H1 (cell line): ENCODE measurements at regions not wholly inside any gene's neighbourhood (a gene's known extent, or its start where the extent isn't known, plus 50 kb on each side); places are given as distances from the start of the nearest gene placed in this dataset.

Experiments
- POLR2AphosphoS5 ChIP-seq: IDR thresholded peaks from 2 replicates; pipeline ENCODE4 v1.6.1; 2011; ENCODE audit warnings: low read depth, low read length
- RAD21 ChIP-seq, 2 experiments: IDR thresholded peaks in 1 of 2; conservative IDR thresholded peaks in 1 of 2; 2 replicates each; pipeline ENCODE4 v1.6.1; 2011; ENCODE audit warnings: low read depth in 2 of 2, low read length in 2 of 2, improper control_type of control experiment in 1 of 2, inconsistent platforms in 1 of 2, mild to moderate bottlenecking in 1 of 2, moderate library complexity in 1 of 2
- RNF2 ChIP-seq: fragments of 200-900, 300-1000 bp; sonication (generic); IDR thresholded peaks from 2 replicates; pipeline ENCODE4 v1.7.1; 2016; ENCODE audit warnings: borderline replicate concordance, low read depth, mild to moderate bottlenecking, antibody characterized with exemption, low read length; ENCODE audit not compliant: poor library complexity, severe bottlenecking; ENCODE audit errors: missing control alignments

DNA sequence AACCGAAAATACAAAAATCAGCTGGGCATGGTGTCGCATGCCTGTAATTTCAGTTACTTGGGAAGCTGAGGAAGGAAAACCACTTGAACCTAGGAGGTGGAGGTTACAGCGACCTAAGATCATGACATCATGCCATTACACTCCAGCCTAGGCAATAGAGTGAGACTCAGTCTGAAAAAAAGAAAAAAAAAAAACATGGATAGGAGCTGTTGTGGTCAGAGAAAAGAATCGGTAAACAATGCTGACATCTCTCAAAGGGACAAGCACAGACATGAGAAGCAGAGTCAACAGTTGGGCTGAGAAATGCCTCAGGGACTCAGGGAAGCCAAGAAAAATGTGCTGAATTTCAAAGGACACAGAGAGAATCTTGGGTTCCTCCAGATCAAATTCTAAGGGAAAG is 236.9 kb upstream of the USP9Y start:
- TF ChIP-seq POLR2AphosphoS5 (no peak), RNF2 (no peak), RAD21 (IDR thresholded peaks at IDR 0.05 in 1 of 2, conservative IDR thresholded peaks at IDR 0.05 in 1 of 2; ENCODE audit: low read depth in 2 of 2, low read length in 2 of 2) (no peak)
